Activated naive CD4-positive, alpha-beta T cell treated with anti-CD3 and anti-CD28 coated beads for 36 hours (primary cell): ENCODE measurements at regions not wholly inside any gene's neighbourhood (a gene's known extent, or its start where the extent isn't known, plus 50 kb on each side); places are given as distances from the start of the nearest gene placed in this dataset.

Source experiments
- CTCF ChIA-PET: fragments of 350-600 bp; sonication (Branson Sonifier 250); formaldehyde crosslinking; loops from one replicate; lab custom pipeline; 2021; ENCODE audit warnings: antibody characterized with exemption; lab: Charles Lee
- DNase-seq: peaks from one replicate; pipeline ENCODE4 v3.0.0-alpha.2; 2020
- H3K27ac Mint-ChIP-seq: one replicate; pipeline ENCODE4 v1.8.0; 2021; ENCODE audit warnings: mild to moderate bottlenecking, mixed read lengths
- H3K27me3 Mint-ChIP-seq: one replicate; pipeline ENCODE4 v1.8.0; 2021; ENCODE audit warnings: low read depth, mixed read lengths
- H3K36me3 Mint-ChIP-seq: one replicate; pipeline ENCODE4 v1.8.0; 2021; ENCODE audit warnings: low read depth, mixed read lengths
- H3K4me1 Mint-ChIP-seq: one replicate; pipeline ENCODE4 v1.8.0; 2021; ENCODE audit warnings: low read depth, mixed read lengths
- H3K4me3 Mint-ChIP-seq: one replicate; pipeline ENCODE4 v1.8.0; 2021; ENCODE audit warnings: mild to moderate bottlenecking, moderate library complexity, mixed read lengths
- H3K9me3 Mint-ChIP-seq: one replicate; pipeline ENCODE4 v1.8.0; 2021; ENCODE audit warnings: mixed read lengths
- intact Hi-C: fragments of 100-400 bp; cut with micrococcal nuclease; formaldehyde crosslinking; loops from one replicate; pipeline ENCODE4 v1.15.1; 2023

- DNase-seq, result no peak
- intact Hi-C loops, result no loop called here
- Mint-ChIP-seq H3K27me3 (peaks cover 12% of the 10 kb centered on the region), H3K27ac (no peak overlapping the region), H3K4me3 (no peak overlapping the region), H3K9me3 (no peaks in the 10 kb centered on the region), H3K36me3 (no peaks in the 10 kb centered on the region), H3K4me1 (no peaks in the 10 kb centered on the region)
- CTCF ChIA-PET, result no interaction called here
Measured at GRCh38 chr7:13077466-13077865, 390.0 kb downstream of the ARL4A start.

- H3K4me3 Mint-ChIP-seq, result no peak overlapping the region
- H3K36me3 Mint-ChIP-seq, result no peaks in the 10 kb centered on the region
Measured at GRCh38 chr7:13078105-13078504, 390.7 kb downstream of the ARL4A start.

GRCh38 chr7:13090959-13091358 is 403.5 kb downstream of the ARL4A start:
- CTCF ChIA-PET, result no interaction called here
- Mint-ChIP-seq H3K36me3 (no peaks in the 10 kb centered on the region), H3K4me3 (no peak overlapping the region), H3K27me3 (peaks cover 6% of the 10 kb centered on the region), H3K4me1 (no peaks in the 10 kb centered on the region), H3K27ac (no peak overlapping the region), H3K9me3 (peaks cover 2% of the 10 kb centered on the region)
- no peak for DNase-seq
- intact Hi-C loops, result no loop called here

More at GRCh38 chr7:13078105-13078504, 390.7 kb downstream of the ARL4A start:
- intact Hi-C loops, result no loop called here
- H3K4me1 Mint-ChIP-seq, result no peaks in the 10 kb centered on the region
- peaks cover 12% of the 10 kb centered on the region for H3K27me3 Mint-ChIP-seq
- CTCF ChIA-PET, result interaction anchor here (0.7 kb wide), 1 partner anchor 8 kb away, joined by 3 read pairs; no protein-coding TSS in a partner anchor
- no peaks in the 10 kb centered on the region for H3K9me3 Mint-ChIP-seq
- no peak for DNase-seq
- no peak overlapping the region for H3K27ac Mint-ChIP-seq

DNA sequence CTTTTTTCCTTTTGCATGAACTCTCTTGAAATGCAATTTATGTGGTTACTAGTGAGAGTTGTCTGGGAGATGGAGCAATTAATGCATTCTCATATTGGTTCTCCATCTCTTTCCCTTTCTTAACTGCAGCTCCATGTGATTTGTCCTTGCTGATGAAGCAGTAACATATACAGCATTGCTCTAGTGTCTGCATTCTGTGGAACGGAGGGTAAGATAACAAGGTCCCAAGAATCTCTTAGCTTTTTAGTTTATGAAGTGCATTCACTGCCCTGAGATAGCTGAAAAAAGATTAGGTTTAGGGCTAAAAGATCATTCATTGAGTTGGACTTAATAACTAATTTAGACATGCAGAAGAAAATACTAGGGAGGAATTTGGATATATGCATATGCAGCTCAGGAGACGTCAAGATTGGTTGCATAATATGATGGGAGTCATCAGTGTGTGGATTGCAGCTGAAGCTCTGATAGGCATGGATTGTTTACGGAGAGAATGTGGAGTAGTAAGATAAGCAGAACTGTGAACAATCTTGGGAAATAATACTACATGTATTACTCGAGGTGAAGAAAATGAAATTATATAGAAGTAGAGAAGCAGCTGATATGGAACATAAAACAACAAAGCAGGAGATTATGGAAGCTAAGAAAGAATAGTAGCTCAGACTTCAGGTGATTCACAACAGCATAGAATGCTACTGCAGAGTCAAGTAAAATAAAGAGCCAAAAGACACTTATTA is 404.7 kb downstream of the ARL4A start:
- Mint-ChIP-seq H3K27me3 (peaks cover 10% of the 10 kb centered on the region), H3K36me3 (no peaks in the 10 kb centered on the region), H3K9me3 (peaks cover 2% of the 10 kb centered on the region), H3K4me3 (no peak overlapping the region), H3K27ac (no peak overlapping the region), H3K4me1 (no peaks in the 10 kb centered on the region)
- CTCF ChIA-PET, result no interaction called here
- intact Hi-C loops, result no loop called here
- no peak for DNase-seq

DNA sequence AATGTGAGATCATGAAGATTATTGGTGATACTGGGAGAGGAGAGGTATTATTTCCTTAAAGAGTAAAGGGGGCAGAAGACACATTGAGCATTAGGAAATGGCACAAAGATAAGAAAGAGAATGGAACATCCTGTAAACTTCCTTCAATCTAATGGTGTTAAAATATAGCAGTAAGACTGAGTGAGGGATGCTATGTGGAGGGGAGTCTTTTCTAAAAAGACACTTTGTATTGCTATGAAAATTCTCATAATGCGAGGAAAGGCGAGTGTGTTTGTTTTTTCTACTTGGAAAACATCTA is 405.2 kb downstream of the ARL4A start:
- Mint-ChIP-seq H3K36me3 (no peaks in the 10 kb centered on the region), H3K9me3 (peaks cover 2% of the 10 kb centered on the region), H3K27ac (no peak overlapping the region), H3K27me3 (peaks cover 13% of the 10 kb centered on the region), H3K4me3 (no peak overlapping the region), H3K4me1 (no peaks in the 10 kb centered on the region)
- CTCF ChIA-PET, result interaction anchor here (0.7 kb wide), 1 partner anchor 127 kb away, joined by 4 read pairs; no protein-coding TSS in a partner anchor
- intact Hi-C loops, result no loop called here
- DNase-seq, result no peak

- Mint-ChIP-seq H3K9me3 (peaks cover 2% of the 10 kb centered on the region), H3K27me3 (peaks cover 13% of the 10 kb centered on the region), H3K4me1 (no peaks in the 10 kb centered on the region), H3K36me3 (no peaks in the 10 kb centered on the region), H3K4me3 (no peak overlapping the region), H3K27ac (no peak overlapping the region)
- CTCF ChIA-PET, result interaction anchor here (0.7 kb wide), 1 partner anchor 126 kb away, joined by 4 read pairs; no protein-coding TSS in a partner anchor
- no peak for DNase-seq
- intact Hi-C loops, result no loop called here
Measured at GRCh38 chr7:13093160-13093559, 405.7 kb downstream of the ARL4A start.

GRCh38 chr7:13097499-13097898 is 410.1 kb downstream of the ARL4A start:
- CTCF ChIA-PET, result no interaction called here
- Mint-ChIP-seq H3K4me1 (no peaks in the 10 kb centered on the region), H3K27me3 (peaks cover 10% of the 10 kb centered on the region), H3K9me3 (no peaks in the 10 kb centered on the region), H3K4me3 (no peak overlapping the region), H3K27ac (no peak overlapping the region), H3K36me3 (no peaks in the 10 kb centered on the region)
- intact Hi-C loops, result no loop called here
- no peak for DNase-seq

GRCh38 chr7:13098161-13098560 is 410.7 kb downstream of the ARL4A start:
- Mint-ChIP-seq H3K4me1 (no peaks in the 10 kb centered on the region), H3K27me3 (peaks cover 7% of the 10 kb centered on the region), H3K36me3 (no peaks in the 10 kb centered on the region), H3K27ac (no peak overlapping the region), H3K9me3 (no peaks in the 10 kb centered on the region), H3K4me3 (no peak overlapping the region)
- intact Hi-C loops, result no loop called here
- CTCF ChIA-PET, result no interaction called here
- no peak for DNase-seq

DNA sequence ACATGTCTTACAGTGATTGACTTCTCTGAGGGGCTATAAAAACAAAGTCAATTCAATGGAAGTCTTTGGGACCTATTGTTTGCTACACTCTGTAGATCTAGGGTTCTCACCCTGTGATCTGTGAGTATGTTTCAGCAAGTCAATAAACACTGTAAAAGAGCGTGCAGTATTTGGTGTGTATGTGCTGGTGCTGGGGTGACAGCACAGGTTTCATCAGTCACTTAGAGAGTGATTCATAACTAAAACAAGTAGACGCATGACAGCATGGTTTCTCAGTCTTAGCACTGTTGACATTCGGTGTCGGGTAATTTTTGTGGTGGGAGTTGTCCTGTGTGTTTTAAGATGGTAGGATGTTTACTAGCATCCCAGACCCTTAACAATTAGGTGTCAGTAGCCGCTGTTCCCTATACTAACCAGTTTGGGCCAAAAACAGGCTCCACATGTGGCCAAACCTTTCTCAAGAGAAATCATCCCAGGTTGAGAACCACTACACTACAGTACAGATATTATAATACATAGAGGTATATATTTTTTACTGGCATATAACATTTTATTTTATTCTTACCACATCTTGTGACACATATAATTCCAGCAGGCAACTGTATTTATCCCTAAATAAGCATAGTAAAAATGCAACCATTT is 411.8 kb downstream of the ARL4A start:
- H3K4me3 Mint-ChIP-seq, result no peak overlapping the region

DNA sequence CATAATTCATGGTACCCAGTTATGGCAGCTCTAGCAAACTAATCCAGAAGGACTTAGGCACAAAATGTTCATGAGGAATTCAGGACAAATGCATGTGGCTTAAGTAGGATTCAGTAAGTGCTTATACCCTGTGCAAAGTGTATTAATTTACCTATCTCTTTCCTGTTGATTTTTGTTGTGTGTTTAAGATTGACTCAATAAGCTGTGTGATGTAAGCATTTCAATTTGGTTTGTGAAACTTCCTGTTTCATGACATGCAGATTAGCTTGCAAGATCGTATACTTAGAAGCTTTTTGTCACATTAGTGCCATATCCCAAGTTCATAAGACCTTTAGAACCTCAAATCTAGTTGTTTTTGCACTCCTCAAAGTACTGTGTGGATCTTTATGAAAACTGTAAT is 416.7 kb downstream of the ARL4A start:
- H3K27ac Mint-ChIP-seq, result no peak overlapping the region

More for the DNA sequence above, 411.8 kb downstream of the ARL4A start:
- H3K4me1 Mint-ChIP-seq, result no peaks in the 10 kb centered on the region
- DNase-seq, result peak; percentile 4
- intact Hi-C loops, result no loop called here
- H3K27me3 Mint-ChIP-seq, result peaks cover 9% of the 10 kb centered on the region
- H3K27ac Mint-ChIP-seq, result no peak overlapping the region
- CTCF ChIA-PET, result no interaction called here
- H3K9me3 Mint-ChIP-seq, result no peaks in the 10 kb centered on the region
- no peaks in the 10 kb centered on the region for H3K36me3 Mint-ChIP-seq

DNA sequence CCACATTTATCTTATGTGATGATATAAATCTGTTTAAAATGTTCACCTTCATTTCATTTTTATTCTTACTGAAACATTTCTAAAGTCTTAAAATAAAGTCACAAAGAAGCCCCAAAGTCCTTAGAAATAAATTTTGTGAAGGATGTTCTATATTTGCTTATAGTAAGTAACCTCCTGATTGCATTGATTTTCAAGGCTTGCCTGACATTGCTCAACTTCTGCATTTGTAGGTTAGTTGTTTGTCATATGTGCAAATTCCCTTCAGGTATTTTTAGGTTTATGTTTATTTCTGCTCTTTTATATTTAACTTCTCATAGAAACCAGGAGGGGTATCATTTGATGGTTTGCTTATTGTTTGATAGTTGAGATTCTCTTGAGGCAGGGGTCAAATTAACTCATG is 417.8 kb downstream of the ARL4A start:
- Mint-ChIP-seq H3K4me1 (no peaks in the 10 kb centered on the region), H3K4me3 (no peak overlapping the region), H3K36me3 (no peaks in the 10 kb centered on the region), H3K27ac (no peak overlapping the region), H3K27me3 (peaks cover 2% of the 10 kb centered on the region), H3K9me3 (peaks cover 1% of the 10 kb centered on the region)
- DNase-seq, result no peak
- intact Hi-C loops, result no loop called here
- CTCF ChIA-PET, result no interaction called here

More for the DNA sequence above, 416.7 kb downstream of the ARL4A start:
- Mint-ChIP-seq H3K4me3 (no peak overlapping the region), H3K9me3 (no peaks in the 10 kb centered on the region), H3K36me3 (no peaks in the 10 kb centered on the region), H3K4me1 (no peaks in the 10 kb centered on the region), H3K27me3 (peaks cover 2% of the 10 kb centered on the region)
- DNase-seq, result no peak
- CTCF ChIA-PET, result interaction anchor here (0.6 kb wide), 1 partner anchor 83 kb away, joined by 3 read pairs; no protein-coding TSS in a partner anchor
- intact Hi-C loops, result no loop called here

- no peaks in the 10 kb centered on the region for H3K36me3 Mint-ChIP-seq
- peaks cover 2% of the 10 kb centered on the region for H3K27me3 Mint-ChIP-seq
- intact Hi-C loops, result no loop called here
- no peak for DNase-seq
- H3K4me1 Mint-ChIP-seq, result no peaks in the 10 kb centered on the region
- H3K9me3 Mint-ChIP-seq, result peaks cover 1% of the 10 kb centered on the region
- CTCF ChIA-PET, result no interaction called here
- H3K4me3 Mint-ChIP-seq, result no peak overlapping the region
- H3K27ac Mint-ChIP-seq, result no peak overlapping the region
Measured at GRCh38 chr7:13106513-13106912, 419.1 kb downstream of the ARL4A start.

- Mint-ChIP-seq H3K27me3 (peaks cover 2% of the 10 kb centered on the region), H3K36me3 (no peaks in the 10 kb centered on the region), H3K4me1 (no peaks in the 10 kb centered on the region), H3K4me3 (no peak overlapping the region), H3K27ac (no peak overlapping the region), H3K9me3 (peaks cover 1% of the 10 kb centered on the region)
- no peak for DNase-seq
- CTCF ChIA-PET, result no interaction called here
- intact Hi-C loops, result no loop called here
Measured at GRCh38 chr7:13107291-13107690, 419.9 kb downstream of the ARL4A start.
